ENCODE measurements at regions not wholly inside any gene's neighbourhood (a gene's known extent, or its start where the extent isn't known, plus 50 kb on each side); places are given as distances from the start of the nearest gene placed in this dataset.

DNA sequence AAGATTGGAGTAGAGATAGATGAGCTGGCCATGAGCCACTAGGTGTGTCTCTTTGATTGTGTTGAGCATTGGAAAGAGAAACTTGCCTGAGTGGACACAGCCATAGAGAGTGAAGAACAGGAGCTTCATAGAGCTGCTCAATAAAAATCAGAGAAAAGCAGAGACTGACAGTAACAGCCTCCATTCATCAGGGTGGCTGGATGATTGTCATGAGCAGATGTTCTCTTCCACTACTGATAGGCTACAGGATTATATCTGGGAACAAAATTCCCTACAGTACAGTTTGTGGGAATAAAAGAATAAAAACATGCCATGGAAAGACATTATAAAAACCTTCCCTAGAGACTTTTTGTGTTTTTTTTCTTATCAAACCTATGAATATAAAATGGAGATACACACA lies 404.8 kb upstream of the ACVR2A start:
- Histone ChIP-seq H3K4me3 (no peak overlapping the region), H3K27me3 (no peaks in the 10 kb centered on the region), H3K27ac (no peak overlapping the region), H3K9me3 (no peaks in the 10 kb centered on the region), H3K4me1 (no peaks in the 10 kb centered on the region), H3K36me3 (no peaks in the 10 kb centered on the region)
- no peak for DNase-seq
- TF ChIP-seq POLR2A (IDR thresholded peaks at IDR 0.05), result no peak
- TF ChIP-seq, protein P1, sequence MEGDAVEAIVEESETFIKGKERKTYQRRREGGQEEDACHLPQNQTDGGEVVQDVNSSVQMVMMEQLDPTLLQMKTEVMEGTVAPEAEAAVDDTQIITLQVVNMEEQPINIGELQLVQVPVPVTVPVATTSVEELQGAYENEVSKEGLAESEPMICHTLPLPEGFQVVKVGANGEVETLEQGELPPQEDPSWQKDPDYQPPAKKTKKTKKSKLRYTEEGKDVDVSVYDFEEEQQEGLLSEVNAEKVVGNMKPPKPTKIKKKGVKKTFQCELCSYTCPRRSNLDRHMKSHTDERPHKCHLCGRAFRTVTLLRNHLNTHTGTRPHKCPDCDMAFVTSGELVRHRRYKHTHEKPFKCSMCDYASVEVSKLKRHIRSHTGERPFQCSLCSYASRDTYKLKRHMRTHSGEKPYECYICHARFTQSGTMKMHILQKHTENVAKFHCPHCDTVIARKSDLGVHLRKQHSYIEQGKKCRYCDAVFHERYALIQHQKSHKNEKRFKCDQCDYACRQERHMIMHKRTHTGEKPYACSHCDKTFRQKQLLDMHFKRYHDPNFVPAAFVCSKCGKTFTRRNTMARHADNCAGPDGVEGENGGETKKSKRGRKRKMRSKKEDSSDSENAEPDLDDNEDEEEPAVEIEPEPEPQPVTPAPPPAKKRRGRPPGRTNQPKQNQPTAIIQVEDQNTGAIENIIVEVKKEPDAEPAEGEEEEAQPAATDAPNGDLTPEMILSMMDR (IDR thresholded peaks at IDR 0.05), result no peak
- intact Hi-C loops (cut with DNase I; ENCODE audit: low total_unique reads), result no loop called here

DNA sequence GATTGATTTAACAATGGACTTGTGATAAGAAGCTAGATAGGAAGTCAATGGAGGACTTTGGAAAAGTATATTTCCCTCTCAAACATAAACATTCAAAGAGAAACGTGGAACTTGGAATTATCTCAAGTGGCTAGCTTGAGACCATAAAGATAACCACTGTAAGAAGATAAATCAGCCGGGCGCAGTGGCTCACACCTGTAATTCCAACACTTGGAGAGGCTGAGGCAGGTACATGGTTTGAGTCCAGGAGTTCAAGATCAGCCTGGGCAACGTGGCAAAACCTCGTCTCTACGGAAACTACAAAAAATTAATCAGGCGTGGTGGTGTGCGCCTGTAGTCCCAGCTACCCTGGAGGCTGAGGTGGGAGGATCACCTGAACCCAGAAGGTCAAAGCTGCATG lies 405.9 kb upstream of the ACVR2A start:
- intact Hi-C loops (cut with DNase I; ENCODE audit: low total_unique reads), result no loop called here
- no peak overlapping the region for H3K27ac ChIP-seq
- H3K27me3 ChIP-seq, result no peaks in the 10 kb centered on the region
- H3K36me3 ChIP-seq, result no peaks in the 10 kb centered on the region
- no peak for TF ChIP-seq POLR2A (IDR thresholded peaks at IDR 0.05)
- TF ChIP-seq, protein P1 (IDR thresholded peaks at IDR 0.05), result no peak
- no peaks in the 10 kb centered on the region for H3K4me1 ChIP-seq
- DNase-seq, result no peak
- no peaks in the 10 kb centered on the region for H3K9me3 ChIP-seq
- no peak overlapping the region for H3K4me3 ChIP-seq

DNA sequence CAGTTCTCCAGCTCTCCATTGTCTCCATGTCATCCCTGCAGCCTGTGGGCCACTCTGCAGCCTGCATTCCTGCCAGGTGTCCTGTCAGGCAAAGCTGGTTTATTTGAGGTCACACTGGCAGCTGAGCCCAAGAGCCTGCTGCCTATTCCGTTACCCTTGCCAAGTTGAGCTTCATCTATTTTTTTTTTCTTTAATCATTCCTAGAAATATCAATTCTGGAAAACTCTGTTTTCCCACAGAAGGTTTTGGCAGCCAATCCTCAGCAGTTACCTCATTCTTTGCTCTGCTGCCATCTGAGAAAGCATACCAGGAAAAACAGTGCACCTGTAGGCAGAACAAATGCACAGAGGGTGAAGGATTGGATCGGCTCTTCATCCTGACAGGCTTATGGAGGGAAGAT lies 411.0 kb upstream of the ACVR2A start:
- intact Hi-C loops (cut with DNase I; ENCODE audit: low total_unique reads), result no loop called here
- Histone ChIP-seq H3K36me3 (no peaks in the 10 kb centered on the region), H3K27ac (no peak overlapping the region), H3K9me3 (no peaks in the 10 kb centered on the region), H3K4me3 (no peak overlapping the region), H3K27me3 (no peaks in the 10 kb centered on the region), H3K4me1 (no peaks in the 10 kb centered on the region)
- no peak for DNase-seq
- TF ChIP-seq, protein P1 (IDR thresholded peaks at IDR 0.05), result no peak
- no peak for TF ChIP-seq POLR2A (IDR thresholded peaks at IDR 0.05)

DNA sequence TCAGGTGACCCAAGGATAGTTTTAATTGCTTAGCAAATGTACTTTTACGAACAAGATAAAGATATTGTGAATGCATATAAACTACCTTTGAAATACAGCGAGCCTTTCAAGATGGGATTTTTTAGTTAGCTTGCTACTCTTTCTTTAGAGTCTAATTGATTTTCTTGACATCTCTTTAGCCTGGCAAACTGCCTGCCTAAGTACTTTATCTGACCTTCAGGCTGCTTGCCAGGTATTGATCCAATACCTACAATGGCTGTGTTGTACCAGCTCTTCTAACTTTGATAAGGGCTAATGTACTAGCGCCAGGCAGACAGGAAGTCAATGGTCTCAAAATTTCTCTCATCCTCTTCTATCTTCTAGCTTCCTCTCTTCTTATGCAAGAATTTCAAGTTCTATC lies 414.4 kb upstream of the ACVR2A start:
- no peaks in the 10 kb centered on the region for H3K36me3 ChIP-seq
- intact Hi-C loops (cut with DNase I; ENCODE audit: low total_unique reads), result no loop called here

DNA sequence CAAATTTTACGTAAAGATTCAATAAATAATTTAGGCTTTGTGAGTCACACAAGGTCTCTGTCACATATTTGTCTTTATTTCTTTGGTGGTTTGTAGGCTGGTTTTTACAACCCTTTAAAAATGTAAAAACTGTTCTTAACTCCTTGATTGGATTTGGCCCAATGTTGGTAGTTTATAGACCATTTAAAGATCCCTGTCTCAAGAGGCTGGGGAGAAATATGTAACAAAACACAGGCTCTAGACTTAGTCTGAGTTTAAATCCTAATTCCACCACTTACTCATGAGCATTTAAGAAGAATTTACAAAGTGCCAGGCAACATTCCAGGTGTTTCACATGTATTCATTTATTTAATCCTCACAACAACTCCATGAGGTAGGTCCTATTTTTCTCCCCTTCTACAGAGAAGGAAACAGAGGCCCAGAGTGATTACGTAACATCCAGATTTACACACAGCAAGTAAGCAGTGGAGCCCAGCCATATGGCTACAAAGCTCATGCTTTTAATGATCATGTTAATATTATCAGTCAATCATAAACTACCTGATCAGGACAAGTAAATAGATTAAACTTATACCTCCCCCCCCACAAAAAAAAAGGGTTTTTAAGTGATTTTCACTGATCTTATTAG lies 416.6 kb upstream of the ACVR2A start:
- no peaks in the 10 kb centered on the region for H3K4me1 ChIP-seq
- H3K9me3 ChIP-seq, result no peaks in the 10 kb centered on the region
- no peak for TF ChIP-seq POLR2A (IDR thresholded peaks at IDR 0.05)
- TF ChIP-seq, protein P1 (IDR thresholded peaks at IDR 0.05), result no peak
- no peak for DNase-seq
- intact Hi-C loops (cut with DNase I; ENCODE audit: low total_unique reads), result no loop called here
- no peak overlapping the region for H3K27ac ChIP-seq
- H3K36me3 ChIP-seq, result no peaks in the 10 kb centered on the region
- H3K4me3 ChIP-seq, result no peak overlapping the region
- no peaks in the 10 kb centered on the region for H3K27me3 ChIP-seq

More for the DNA sequence above, 414.4 kb upstream of the ACVR2A start:
- H3K27me3 ChIP-seq, result no peaks in the 10 kb centered on the region
- H3K9me3 ChIP-seq, result no peaks in the 10 kb centered on the region
- H3K27ac ChIP-seq, result no peak overlapping the region
- no peaks in the 10 kb centered on the region for H3K4me1 ChIP-seq
- no peak for DNase-seq
- TF ChIP-seq, protein P1 (IDR thresholded peaks at IDR 0.05), result no peak
- no peak for TF ChIP-seq POLR2A (IDR thresholded peaks at IDR 0.05)
- no peak overlapping the region for H3K4me3 ChIP-seq

All from uterus (tissue), 3 donors.